ENCODE measurements at regions not wholly inside any gene's neighbourhood (a gene's known extent, or its start where the extent isn't known, plus 50 kb on each side); places are given as distances from the start of the nearest gene placed in this dataset.

- no peaks in the 10 kb centered on the region for H3K27me3 ChIP-seq
- no peaks in the 10 kb centered on the region for H3K9me3 ChIP-seq
- no peak overlapping the region for H3K4me3 ChIP-seq
- no peaks in the 10 kb centered on the region for H3K36me3 ChIP-seq
- H3K4me1 ChIP-seq, result no peaks in the 10 kb centered on the region
- WGBS, 2 donors, result 77 to 84% methylated on average over 7 of the region's 7 CpGs
- DNase-seq (ENCODE audit: low spot score in 2 of 2), result no peak
- no peak overlapping the region for H3K27ac ChIP-seq
- TF ChIP-seq EP300 (IDR thresholded peaks at IDR 0.05) (no peak), POLR2A (IDR thresholded peaks at IDR 0.05) (no peak), CTCF (IDR thresholded peaks at IDR 0.05) (no peak)
Observed at GRCh38 chr14:87797001-87797400, 196.0 kb downstream of the GALC start.

- 75 to 78% methylated on average over 2 of the region's 2 CpGs for WGBS, 2 donors
- TF ChIP-seq EP300 (IDR thresholded peaks at IDR 0.05) (no peak), POLR2A (IDR thresholded peaks at IDR 0.05) (no peak), CTCF (IDR thresholded peaks at IDR 0.05) (no peak)
- no peak for DNase-seq (ENCODE audit: low spot score in 2 of 2)
- H3K27me3 ChIP-seq, result no peaks in the 10 kb centered on the region
- no peaks in the 10 kb centered on the region for H3K4me1 ChIP-seq
- no peaks in the 10 kb centered on the region for H3K9me3 ChIP-seq
- H3K27ac ChIP-seq, result no peak overlapping the region
- H3K4me3 ChIP-seq, result no peak overlapping the region
- no peaks in the 10 kb centered on the region for H3K36me3 ChIP-seq
Observed at GRCh38 chr14:87794561-87794960, 198.4 kb downstream of the GALC start.

- no peaks in the 10 kb centered on the region for H3K4me1 ChIP-seq
- H3K36me3 ChIP-seq, result no peaks in the 10 kb centered on the region
- no peaks in the 10 kb centered on the region for H3K27me3 ChIP-seq
- no peak for TF ChIP-seq POLR2A (IDR thresholded peaks at IDR 0.05)
- peaks cover 0 to 11% (median 0%) of the 10 kb centered on the region in 4 donors for H3K9me3 ChIP-seq
- 66 to 72% methylated on average over 3 of the region's 3 CpGs for WGBS, 2 donors
- no peak overlapping the region for H3K27ac ChIP-seq
- H3K4me3 ChIP-seq, result no peak overlapping the region
- no peak for DNase-seq (ENCODE audit: low spot score in 2 of 2)
Observed at GRCh38 chr14:87785897-87786296, 207.1 kb downstream of the GALC start.

- no peak for DNase-seq (ENCODE audit: low spot score in 2 of 2)
- no peak overlapping the region for H3K4me3 ChIP-seq
- H3K4me1 ChIP-seq, result no peaks in the 10 kb centered on the region
- H3K27me3 ChIP-seq, result no peaks in the 10 kb centered on the region
- no peak overlapping the region for H3K27ac ChIP-seq
- no peak for TF ChIP-seq CTCF (IDR thresholded peaks at IDR 0.05)
- no peak for TF ChIP-seq POLR2A (IDR thresholded peaks at IDR 0.05)
- no peak for TF ChIP-seq EP300 (IDR thresholded peaks at IDR 0.05)
- H3K36me3 ChIP-seq, result no peaks in the 10 kb centered on the region
- WGBS, 2 donors, result 50 to 61% methylated on average over 1 of the region's 1 CpG
- H3K9me3 ChIP-seq, result peaks cover 0 to 15% (median 0%) of the 10 kb centered on the region in 4 donors
Observed at GRCh38 chr14:87784386-87784785, 208.6 kb downstream of the GALC start.

GRCh38 chr14:87783071-87783470 lies 209.9 kb downstream of the GALC start:
- TF ChIP-seq EP300 (IDR thresholded peaks at IDR 0.05) (no peak), CTCF (IDR thresholded peaks at IDR 0.05) (no peak), POLR2A (IDR thresholded peaks at IDR 0.05) (no peak)
- no peaks in the 10 kb centered on the region for H3K4me1 ChIP-seq
- peaks cover 0 to 15% (median 0%) of the 10 kb centered on the region in 4 donors for H3K9me3 ChIP-seq
- WGBS, 2 donors, result 55 to 74% methylated on average over 2 of the region's 2 CpGs
- DNase-seq (ENCODE audit: low spot score in 2 of 2), result no peak
- H3K27me3 ChIP-seq, result no peaks in the 10 kb centered on the region
- no peak overlapping the region for H3K27ac ChIP-seq
- no peaks in the 10 kb centered on the region for H3K36me3 ChIP-seq
- no peak overlapping the region for H3K4me3 ChIP-seq

- 67 to 68% methylated on average over 7 of the region's 7 CpGs for WGBS, 2 donors
- H3K36me3 ChIP-seq, result no peaks in the 10 kb centered on the region
- no peaks in the 10 kb centered on the region for H3K4me1 ChIP-seq
- no peaks in the 10 kb centered on the region for H3K27me3 ChIP-seq
- H3K27ac ChIP-seq, result no peak overlapping the region
- H3K4me3 ChIP-seq, result no peak overlapping the region
- TF ChIP-seq EP300 (IDR thresholded peaks at IDR 0.05), result no peak
- no peak for TF ChIP-seq POLR2A (IDR thresholded peaks at IDR 0.05)
- no peak for TF ChIP-seq CTCF (IDR thresholded peaks at IDR 0.05)
- no peak for DNase-seq (ENCODE audit: low spot score in 2 of 2)
- peaks cover 0 to 15% (median 0%) of the 10 kb centered on the region in 4 donors for H3K9me3 ChIP-seq
Observed at GRCh38 chr14:87772854-87773253, 220.1 kb downstream of the GALC start.
